ENCODE measurements at regions not wholly inside any gene's neighbourhood (a gene's known extent, or its start where the extent isn't known, plus 50 kb on each side); places are given as distances from the start of the nearest gene placed in this dataset.

DNA sequence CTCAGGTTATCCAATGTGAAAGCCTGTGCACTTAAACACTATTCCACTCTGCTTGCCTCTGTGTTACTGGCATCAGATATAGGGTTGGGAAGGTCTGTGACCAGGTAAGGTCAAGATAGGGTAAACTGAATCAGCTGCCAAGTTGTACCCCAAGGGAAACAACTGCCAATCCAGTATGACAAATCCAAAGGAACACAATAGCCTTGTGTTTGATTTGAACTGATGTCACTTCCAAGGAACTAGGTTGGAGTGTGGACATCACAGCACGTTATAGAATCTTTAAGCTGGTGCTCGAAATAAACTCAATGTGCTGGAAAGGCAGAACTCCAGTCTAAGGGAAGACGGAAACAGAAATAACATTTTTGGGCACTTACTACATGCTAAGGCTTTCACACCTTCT, 223.4 kb upstream of the BTG1 start:
- DNase-seq (ENCODE audit: low read depth), result peak; percentile 6
- H3K4me3 ChIP-seq (ENCODE audit: low read length), result no peak overlapping the region
- TF ChIP-seq, protein P1, sequence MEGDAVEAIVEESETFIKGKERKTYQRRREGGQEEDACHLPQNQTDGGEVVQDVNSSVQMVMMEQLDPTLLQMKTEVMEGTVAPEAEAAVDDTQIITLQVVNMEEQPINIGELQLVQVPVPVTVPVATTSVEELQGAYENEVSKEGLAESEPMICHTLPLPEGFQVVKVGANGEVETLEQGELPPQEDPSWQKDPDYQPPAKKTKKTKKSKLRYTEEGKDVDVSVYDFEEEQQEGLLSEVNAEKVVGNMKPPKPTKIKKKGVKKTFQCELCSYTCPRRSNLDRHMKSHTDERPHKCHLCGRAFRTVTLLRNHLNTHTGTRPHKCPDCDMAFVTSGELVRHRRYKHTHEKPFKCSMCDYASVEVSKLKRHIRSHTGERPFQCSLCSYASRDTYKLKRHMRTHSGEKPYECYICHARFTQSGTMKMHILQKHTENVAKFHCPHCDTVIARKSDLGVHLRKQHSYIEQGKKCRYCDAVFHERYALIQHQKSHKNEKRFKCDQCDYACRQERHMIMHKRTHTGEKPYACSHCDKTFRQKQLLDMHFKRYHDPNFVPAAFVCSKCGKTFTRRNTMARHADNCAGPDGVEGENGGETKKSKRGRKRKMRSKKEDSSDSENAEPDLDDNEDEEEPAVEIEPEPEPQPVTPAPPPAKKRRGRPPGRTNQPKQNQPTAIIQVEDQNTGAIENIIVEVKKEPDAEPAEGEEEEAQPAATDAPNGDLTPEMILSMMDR (IDR thresholded peaks at IDR 0.05; ENCODE audit: insufficient read depth, low read depth, low read length, missing control alignments), result no peak

DNA sequence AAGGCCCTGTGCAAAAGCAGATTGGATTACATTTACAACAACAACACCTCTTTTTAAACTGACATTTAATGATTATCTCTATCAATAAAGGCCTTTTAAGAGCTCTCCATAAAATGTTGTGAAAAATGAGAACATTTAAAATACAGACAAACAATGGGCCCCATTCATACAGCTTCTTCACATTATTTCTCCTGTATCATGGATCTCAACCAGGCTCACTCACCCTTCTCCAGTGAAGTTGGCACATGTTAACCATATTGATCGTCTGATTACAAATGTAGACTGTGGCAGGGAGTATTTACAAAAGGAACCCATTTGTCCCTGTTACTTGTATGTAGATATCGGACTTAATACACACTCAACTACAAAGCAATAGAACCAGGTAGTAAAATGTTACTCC, 220.2 kb upstream of the BTG1 start:
- no peak for DNase-seq (ENCODE audit: low read depth)
- H3K4me3 ChIP-seq (ENCODE audit: low read length), result no peak overlapping the region
- TF ChIP-seq, protein P1 (IDR thresholded peaks at IDR 0.05; ENCODE audit: insufficient read depth, low read depth, low read length, missing control alignments), result no peak

DNA sequence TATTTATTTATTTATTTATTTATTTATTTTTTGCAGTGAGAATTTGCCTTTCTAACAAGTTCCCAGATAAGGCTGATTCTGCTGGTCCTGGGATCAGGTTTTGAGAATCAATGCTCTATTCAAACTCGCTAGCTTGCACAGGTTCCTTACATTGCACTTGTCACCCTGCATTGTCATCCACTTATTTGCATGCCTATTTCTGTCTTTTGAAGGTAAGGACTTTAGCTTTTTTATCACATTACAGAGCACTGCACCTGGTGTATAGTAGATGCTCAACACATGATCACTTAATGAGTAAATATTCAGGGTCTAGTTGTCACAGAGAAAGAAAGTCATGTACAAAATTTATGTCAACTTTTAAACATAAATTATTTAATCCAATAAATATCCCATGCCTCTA, 219.7 kb upstream of the BTG1 start:
- no peak overlapping the region for H3K4me3 ChIP-seq (ENCODE audit: low read length)
- no peak for DNase-seq (ENCODE audit: low read depth)
- TF ChIP-seq, protein P1 (IDR thresholded peaks at IDR 0.05; ENCODE audit: insufficient read depth, low read depth, low read length, missing control alignments), result no peak

DNA sequence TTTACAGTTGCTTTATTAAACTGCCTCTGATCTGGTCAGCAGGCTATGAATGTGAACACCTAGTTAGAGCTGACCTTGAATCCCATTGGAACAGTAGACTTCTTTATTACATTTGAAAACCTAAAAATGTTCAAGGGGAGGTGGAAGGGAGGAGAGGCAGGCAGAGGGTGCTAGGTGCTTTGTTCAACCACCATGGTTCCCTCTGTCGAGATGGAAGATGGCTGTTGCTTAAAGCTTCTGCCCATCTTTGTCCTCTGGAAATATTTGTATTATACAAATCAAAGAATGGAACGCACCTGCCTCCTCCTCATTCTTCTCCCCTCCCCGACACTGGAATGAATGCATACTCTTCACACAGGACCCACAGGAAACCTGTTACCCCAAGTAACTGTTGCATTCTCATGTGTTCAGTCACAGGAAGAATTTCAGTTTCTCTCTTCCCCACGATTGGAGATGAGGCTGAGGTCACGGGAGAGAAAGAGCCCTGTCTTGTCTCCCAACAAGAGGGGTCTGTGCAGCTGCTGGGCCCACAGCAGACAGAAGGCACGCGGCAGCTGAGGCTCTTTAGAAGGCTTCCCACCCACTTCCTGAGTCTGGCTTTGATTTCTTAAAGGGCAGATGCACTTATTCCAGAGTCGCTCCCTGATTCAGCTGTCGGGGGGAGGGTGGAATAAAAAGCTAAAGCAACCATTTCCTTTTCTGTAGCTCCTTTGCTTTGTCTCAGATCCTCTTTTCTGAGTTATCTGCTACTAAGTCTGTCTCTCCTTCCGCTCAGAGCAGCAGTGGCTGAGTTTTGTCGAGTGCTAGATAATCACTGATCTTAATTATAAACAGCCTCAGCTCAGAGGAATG, 217.9 kb upstream of the BTG1 start:
- no peak overlapping the region for H3K4me3 ChIP-seq (ENCODE audit: low read length)
- no peak for DNase-seq (ENCODE audit: low read depth)
- TF ChIP-seq, protein P1 (IDR thresholded peaks at IDR 0.05; ENCODE audit: insufficient read depth, low read depth, low read length, missing control alignments), result no peak

DNA sequence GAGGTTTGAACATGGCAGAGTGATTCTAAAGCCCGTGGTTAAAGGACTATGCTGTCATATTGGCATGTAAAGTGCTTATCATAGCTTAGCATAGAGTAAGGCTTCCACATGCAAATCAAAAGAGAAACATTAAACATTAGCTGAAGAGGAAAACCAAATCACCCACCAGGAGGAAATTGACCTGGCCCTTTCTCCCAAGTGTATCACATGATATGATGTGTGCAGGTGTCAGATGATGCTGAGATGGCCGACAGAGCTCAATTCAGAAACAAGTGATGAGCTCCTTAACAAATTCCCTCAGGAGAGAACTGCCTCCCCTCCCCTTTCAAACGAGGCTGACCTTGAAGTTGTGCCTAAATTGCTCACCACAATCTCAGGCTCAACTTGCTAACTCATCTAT, 217.1 kb upstream of the BTG1 start:
- no peak overlapping the region for H3K4me3 ChIP-seq (ENCODE audit: low read length)
- DNase-seq (ENCODE audit: low read depth), result no peak
- TF ChIP-seq, protein P1 (IDR thresholded peaks at IDR 0.05; ENCODE audit: insufficient read depth, low read depth, low read length, missing control alignments), result no peak

DNA sequence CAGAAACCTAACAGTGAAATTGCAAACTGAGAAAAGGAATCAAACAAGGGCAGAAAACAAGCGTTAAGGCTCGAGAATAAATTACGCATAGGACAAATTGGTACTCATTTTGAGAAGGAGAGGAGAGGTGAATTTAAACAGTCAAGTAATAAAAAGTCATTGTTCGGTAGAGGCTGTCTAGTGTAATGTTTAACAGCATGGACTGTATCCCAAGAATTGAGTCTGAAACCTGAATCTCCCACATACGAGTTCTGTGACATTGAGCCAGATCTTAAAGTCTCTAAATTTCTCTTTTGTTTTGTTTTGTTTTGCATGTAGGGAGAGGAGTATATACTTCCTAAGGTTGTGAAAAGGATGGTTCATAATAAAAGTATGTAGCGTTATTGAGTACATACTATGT, 216.5 kb upstream of the BTG1 start:
- no peak overlapping the region for H3K4me3 ChIP-seq (ENCODE audit: low read length)
- TF ChIP-seq, protein P1 (IDR thresholded peaks at IDR 0.05; ENCODE audit: insufficient read depth, low read depth, low read length, missing control alignments), result no peak
- DNase-seq (ENCODE audit: low read depth), result no peak

DNA sequence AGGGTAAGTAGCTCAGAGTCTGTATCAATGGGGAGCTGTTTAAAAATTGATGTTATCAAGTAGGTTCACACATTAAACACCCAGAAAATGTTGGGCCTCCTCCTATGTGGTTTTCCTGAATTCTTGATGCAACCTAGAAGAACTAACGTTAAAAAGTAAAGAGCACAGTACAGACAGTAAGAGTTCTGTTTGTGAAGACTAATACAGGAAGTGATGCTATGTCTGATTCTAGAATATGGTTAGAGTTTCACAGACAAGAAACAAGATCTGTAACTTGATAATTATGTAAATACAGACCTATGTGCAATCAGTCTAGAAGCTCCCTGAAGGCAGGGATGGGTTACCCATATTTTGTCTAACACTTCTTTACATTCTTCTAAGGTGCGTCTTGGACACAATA, 214.9 kb upstream of the BTG1 start:
- TF ChIP-seq, protein P1 (IDR thresholded peaks at IDR 0.05; ENCODE audit: insufficient read depth, low read depth, low read length, missing control alignments), result no peak
- no peak for DNase-seq (ENCODE audit: low read depth)
- no peak overlapping the region for H3K4me3 ChIP-seq (ENCODE audit: low read length)
